ENCODE measurements at regions not wholly inside any gene's neighbourhood (a gene's known extent, or its start where the extent isn't known, plus 50 kb on each side); places are given as distances from the start of the nearest gene placed in this dataset.

GRCh38 chr18:70384181-70384790 lies 95.4 kb downstream of the SOCS6 start:
- no peak for DNase-seq (ENCODE audit: low spot score)

DNA sequence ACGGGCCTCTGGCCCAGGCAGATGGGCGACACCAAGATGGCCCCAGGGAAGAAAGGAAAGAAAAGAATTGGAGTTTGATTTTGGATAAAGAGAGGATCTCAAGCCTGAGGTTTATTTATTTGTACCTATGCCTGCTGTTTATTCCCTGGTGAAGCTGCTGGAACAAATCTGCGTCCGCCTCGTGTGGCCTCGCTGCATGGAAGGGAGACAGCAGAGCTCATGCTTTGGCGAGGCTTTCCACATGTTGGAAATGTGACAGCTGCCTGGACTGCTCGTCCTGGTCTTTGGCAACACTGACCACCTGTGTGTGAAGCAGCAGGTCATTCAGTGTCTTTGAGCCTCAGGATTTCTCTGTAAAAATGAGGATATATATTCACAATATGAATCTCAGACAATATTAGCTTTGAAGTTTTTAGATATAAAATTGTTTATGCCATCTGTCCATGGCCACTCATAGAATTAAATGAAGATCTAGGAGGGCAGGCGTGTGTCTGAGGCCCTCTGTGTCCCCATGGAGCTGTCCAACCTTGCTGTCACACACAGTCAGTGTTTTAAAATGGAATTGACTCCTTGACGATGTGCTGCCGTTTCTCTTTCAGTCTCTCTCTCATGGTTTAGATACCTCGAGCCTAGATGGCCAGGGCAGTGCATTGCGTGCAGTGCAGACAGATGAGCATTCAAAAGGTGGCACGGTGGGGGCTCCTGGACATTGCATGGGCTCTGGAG lies 94.3 kb downstream of the SOCS6 start:
- no peak for DNase-seq (ENCODE audit: low spot score)

GRCh38 chr18:70382017-70382416 lies 93.2 kb downstream of the SOCS6 start:
- no peak for DNase-seq (ENCODE audit: low spot score)

- DNase-seq (ENCODE audit: low spot score) = no peak
Measured at GRCh38 chr18:70380915-70381896, 92.4 kb downstream of the SOCS6 start.
